ENCODE measurements at regions not wholly inside any gene's neighbourhood (a gene's known extent, or its start where the extent isn't known, plus 50 kb on each side); places are given as distances from the start of the nearest gene placed in this dataset.
"Not testable (repeated sequence)": the region's sequence is repeated elsewhere in the genome, so short reads cannot be mapped to it uniquely, and the experiment has no call there.

- no peaks in the 10 kb centered on the region for H3K36me3 ChIP-seq (ENCODE audit: control insufficient read depth, insufficient read depth, low read length)
- H3K27ac ChIP-seq (ENCODE audit: low read length) = no peak overlapping the region
- no peaks in the 10 kb centered on the region for H3K9me3 ChIP-seq (replicated peaks; ENCODE audit: control insufficient read depth, low read depth, low read length)
- no peak overlapping the region for H3K4me3 ChIP-seq (ENCODE audit: low read length)
- no peak for DNase-seq
- H3K4me1 ChIP-seq (ENCODE audit: control insufficient read depth, insufficient read depth, low read length) = no peaks in the 10 kb centered on the region
- no peaks in the 10 kb centered on the region for H3K27me3 ChIP-seq (ENCODE audit: control insufficient read depth, insufficient read depth, low read length)
- no CpG with 5 or more reads among the region's 1 CpG for WGBS (ENCODE audit: insufficient coverage)
These were observed 72.0 kb upstream of the SMARCAD1 start for GRCh38 chr4:94135701-94136100.

- Histone ChIP-seq H3K4me1 (ENCODE audit: control insufficient read depth, insufficient read depth, low read length) (no peaks in the 10 kb centered on the region), H3K9me3 (replicated peaks; ENCODE audit: control insufficient read depth, low read depth, low read length) (no peaks in the 10 kb centered on the region), H3K36me3 (ENCODE audit: control insufficient read depth, insufficient read depth, low read length) (no peaks in the 10 kb centered on the region), H3K27me3 (ENCODE audit: control insufficient read depth, insufficient read depth, low read length) (no peaks in the 10 kb centered on the region), H3K27ac (ENCODE audit: low read length) (no peak overlapping the region), H3K4me3 (ENCODE audit: low read length) (no peak overlapping the region)
- no peak for DNase-seq
- WGBS (ENCODE audit: insufficient coverage) = 82% methylated on average over 7 of the region's 11 CpGs
These were observed 67.6 kb upstream of the SMARCAD1 start for GRCh38 chr4:94139931-94140612.

GRCh38 chr4:94141001-94141400 is 66.7 kb upstream of the SMARCAD1 start:
- no peaks in the 10 kb centered on the region for H3K36me3 ChIP-seq (ENCODE audit: control insufficient read depth, insufficient read depth, low read length)
- H3K4me1 ChIP-seq (ENCODE audit: control insufficient read depth, insufficient read depth, low read length) = no peaks in the 10 kb centered on the region
- DNase-seq = no peak
- H3K27ac ChIP-seq (ENCODE audit: low read length) = no peak overlapping the region
- no peaks in the 10 kb centered on the region for H3K27me3 ChIP-seq (ENCODE audit: control insufficient read depth, insufficient read depth, low read length)
- no CpG with 5 or more reads among the region's 2 CpGs for WGBS (ENCODE audit: insufficient coverage)
- no peaks in the 10 kb centered on the region for H3K9me3 ChIP-seq (replicated peaks; ENCODE audit: control insufficient read depth, low read depth, low read length)
- H3K4me3 ChIP-seq (ENCODE audit: low read length) = no peak overlapping the region

GRCh38 chr4:94148052-94148451 is 59.6 kb upstream of the SMARCAD1 start:
- 49% methylated on average over 5 of the region's 9 CpGs for WGBS (ENCODE audit: insufficient coverage)
- not testable (repeated sequence) for H3K4me3 ChIP-seq (ENCODE audit: low read length); H3K36me3 ChIP-seq (ENCODE audit: control insufficient read depth, insufficient read depth, low read length); H3K27ac ChIP-seq (ENCODE audit: low read length); H3K27me3 ChIP-seq (ENCODE audit: control insufficient read depth, insufficient read depth, low read length); DNase-seq; H3K4me1 ChIP-seq (ENCODE audit: control insufficient read depth, insufficient read depth, low read length); H3K9me3 ChIP-seq (replicated peaks; ENCODE audit: control insufficient read depth, low read depth, low read length)

- no peak overlapping the region for H3K27ac ChIP-seq (ENCODE audit: low read length)
- no peaks in the 10 kb centered on the region for H3K4me1 ChIP-seq (ENCODE audit: control insufficient read depth, insufficient read depth, low read length)
- peaks cover 5% of the 10 kb centered on the region for H3K9me3 ChIP-seq (replicated peaks; ENCODE audit: control insufficient read depth, low read depth, low read length)
- DNase-seq = no peak
- H3K4me3 ChIP-seq (ENCODE audit: low read length) = no peak overlapping the region
- no peaks in the 10 kb centered on the region for H3K27me3 ChIP-seq (ENCODE audit: control insufficient read depth, insufficient read depth, low read length)
- H3K36me3 ChIP-seq (ENCODE audit: control insufficient read depth, insufficient read depth, low read length) = no peaks in the 10 kb centered on the region
These were observed 55.2 kb upstream of the SMARCAD1 start for GRCh38 chr4:94152466-94152865.

- H3K9me3 ChIP-seq (replicated peaks; ENCODE audit: control insufficient read depth, low read depth, low read length); H3K27ac ChIP-seq (ENCODE audit: low read length); H3K36me3 ChIP-seq (ENCODE audit: control insufficient read depth, insufficient read depth, low read length); H3K4me3 ChIP-seq (ENCODE audit: low read length); DNase-seq; H3K27me3 ChIP-seq (ENCODE audit: control insufficient read depth, insufficient read depth, low read length); H3K4me1 ChIP-seq (ENCODE audit: control insufficient read depth, insufficient read depth, low read length): not testable (repeated sequence)
- WGBS (ENCODE audit: insufficient coverage) = 85% methylated on average over 2 of the region's 2 CpGs
These were observed 52.3 kb upstream of the SMARCAD1 start for GRCh38 chr4:94155404-94155803.

GRCh38 chr4:94156826-94157225 is 50.8 kb upstream of the SMARCAD1 start:
- H3K4me3 ChIP-seq (ENCODE audit: low read length) = no peak overlapping the region
- H3K4me1 ChIP-seq (ENCODE audit: control insufficient read depth, insufficient read depth, low read length) = no peaks in the 10 kb centered on the region
- peaks cover 5% of the 10 kb centered on the region for H3K9me3 ChIP-seq (replicated peaks; ENCODE audit: control insufficient read depth, low read depth, low read length)
- no peak for DNase-seq
- H3K36me3 ChIP-seq (ENCODE audit: control insufficient read depth, insufficient read depth, low read length) = no peaks in the 10 kb centered on the region
- no peaks in the 10 kb centered on the region for H3K27me3 ChIP-seq (ENCODE audit: control insufficient read depth, insufficient read depth, low read length)
- no peak overlapping the region for H3K27ac ChIP-seq (ENCODE audit: low read length)
- whole genome bisulfite sequencing (ENCODE audit: insufficient coverage) = 75% methylated on average over 2 of the region's 5 CpGs
